ENCODE measurements at regions not wholly inside any gene's neighbourhood (a gene's known extent, or its start where the extent isn't known, plus 50 kb on each side); places are given as distances from the start of the nearest gene placed in this dataset.
"Not testable (repeated sequence)": the region's sequence is repeated elsewhere in the genome, so short reads cannot be mapped to it uniquely, and the experiment has no call there.

- no peak for DNase-seq
Observed at GRCh38 chr5:87784311-87784710, 371.6 kb upstream of the CCNH start.

- no peak for DNase-seq
Observed at GRCh38 chr5:87782916-87783315, 370.2 kb upstream of the CCNH start.

GRCh38 chr5:87781976-87782375 is 369.2 kb upstream of the CCNH start:
- DNase-seq = no peak

- peak; percentile 49 to 91 for DNase-seq
Observed at GRCh38 chr5:87780831-87781760, 368.4 kb upstream of the CCNH start.

GRCh38 chr5:87778876-87779275 is 366.1 kb upstream of the CCNH start:
- DNase-seq = no peak

GRCh38 chr5:87777877-87778276 is 365.1 kb upstream of the CCNH start:
- DNase-seq = no peak

- no peak for DNase-seq
Observed at GRCh38 chr5:87776785-87777184, 364.1 kb upstream of the CCNH start.

GRCh38 chr5:87776302-87776701 is 363.6 kb upstream of the CCNH start:
- not testable (repeated sequence) for DNase-seq

GRCh38 chr5:87775228-87775627 is 362.5 kb upstream of the CCNH start:
- DNase-seq = no peak

GRCh38 chr5:87774804-87775203 is 362.1 kb upstream of the CCNH start:
- DNase-seq = no peak

- DNase-seq = no peak
Observed at GRCh38 chr5:87770601-87771121, 357.9 kb upstream of the CCNH start.

GRCh38 chr5:87770016-87770570 is 357.4 kb upstream of the CCNH start:
- no peak for DNase-seq

- no peak for DNase-seq
Observed at GRCh38 chr5:87769157-87769556, 356.4 kb upstream of the CCNH start.

GRCh38 chr5:87768190-87768589 is 355.5 kb upstream of the CCNH start:
- DNase-seq = no peak

GRCh38 chr5:87765009-87765408 is 352.3 kb upstream of the CCNH start:
- no peak for DNase-seq

GRCh38 chr5:87762631-87763030 is 349.9 kb upstream of the CCNH start:
- no peak for DNase-seq

GRCh38 chr5:87756951-87757350 is 344.2 kb upstream of the CCNH start:
- DNase-seq = no peak

- no peak for DNase-seq
Observed at GRCh38 chr5:87755360-87755759, 342.6 kb upstream of the CCNH start.

- DNase-seq = peak in 1 of 2 experiments; percentile 28
Observed at GRCh38 chr5:87754009-87754757, 341.5 kb upstream of the CCNH start.

- no peak for DNase-seq
Observed at GRCh38 chr5:87752362-87752761, 339.6 kb upstream of the CCNH start.

- no peak for DNase-seq
Observed at GRCh38 chr5:87751824-87752223, 339.1 kb upstream of the CCNH start.

GRCh38 chr5:87746891-87747377 is 334.2 kb upstream of the CCNH start:
- DNase-seq = no peak

- DNase-seq = no peak
Observed at GRCh38 chr5:87746341-87746740, 333.6 kb upstream of the CCNH start.

Measured in cerebellar nuclear complex (tissue), 1 donor.